Esophagus muscularis mucosa (tissue), 4 donors: ENCODE measurements at regions not wholly inside any gene's neighbourhood (a gene's known extent, or its start where the extent isn't known, plus 50 kb on each side); places are given as distances from the start of the nearest gene placed in this dataset.

Experiments
- CTCF ChIP-seq, 3 experiments: fragments of 200-600 bp in 2 of 3; fragments of 450-650 bp in 1 of 3; sonication (generic) in 2 of 3; IDR thresholded peaks; one replicate each; pipeline ENCODE4 v1.5.1; 2017 to 2019; ENCODE audit warnings: antibody characterized with exemption in 3 of 3, mild to moderate bottlenecking in 2 of 3, moderate library complexity in 1 of 3
- EP300 ChIP-seq: sonication (generic); formaldehyde crosslinking; IDR thresholded peaks from one replicate; pipeline ENCODE4 v1.6.1; 2017; ENCODE audit warnings: antibody characterized with exemption
- POLR2A ChIP-seq: fragments of 450-650 bp; IDR thresholded peaks from one replicate; pipeline ENCODE4 v1.6.1; 2017; ENCODE audit warnings: antibody characterized with exemption, moderate library complexity, mild to moderate bottlenecking, low read depth
- POLR2AphosphoS5 ChIP-seq, 2 donors: sonication (generic); formaldehyde crosslinking; IDR thresholded peaks; one replicate each; pipeline ENCODE4 v1.6.1; 2017; ENCODE audit warnings: antibody characterized with exemption in 2 of 2

GRCh38 chr19:30815889-30816580, 443.9 kb downstream of the ZNF536 start:
- TF ChIP-seq CTCF (IDR thresholded peaks at IDR 0.05) (no peak), POLR2AphosphoS5 (IDR thresholded peaks at IDR 0.05) (no peak), POLR2A (no peak), EP300 (no peak)
